Lung (tissue), 11 donors: ENCODE measurements at regions not wholly inside any gene's neighbourhood (a gene's known extent, or its start where the extent isn't known, plus 50 kb on each side); places are given as distances from the start of the nearest gene placed in this dataset.

Experiments used
- ATAC-seq: fragments of 200-7000 bp; cut with Tn5 transposase; one replicate; pipeline ENCODE4 v1.9.1; 2020; ENCODE audit warnings: moderate number of reproducible peaks; ENCODE audit not compliant: insufficient read depth, low FRiP score
- DNase-seq, 3 donors: peaks; one replicate each; pipeline ENCODE4 v3.0.0-alpha.2; 2013 to 2017
- H3K27ac ChIP-seq, 2 donors: one replicate each; pipeline ENCODE4 v1.5.1; 2013; ENCODE audit warnings: mild to moderate bottlenecking in 2 of 2, moderate library complexity in 2 of 2, control low read depth in 1 of 2, inconsistent platforms in 1 of 2, low read depth in 1 of 2, low read length in 1 of 2
- H3K27me3 ChIP-seq, 3 donors: one replicate each; pipeline ENCODE4 v1.5.1; 2013; ENCODE audit warnings: low read length in 2 of 3; ENCODE audit not compliant: control insufficient read depth in 3 of 3, insufficient read depth in 3 of 3
- H3K36me3 ChIP-seq, 4 donors: one replicate each; pipeline ENCODE4 v1.5.1; 2013; ENCODE audit warnings: low read length in 4 of 4, mild to moderate bottlenecking in 1 of 4, moderate library complexity in 1 of 4; ENCODE audit not compliant: control insufficient read depth in 4 of 4, insufficient read depth in 4 of 4
- H3K4me1 ChIP-seq, 5 donors: one replicate each; pipeline ENCODE4 v1.5.1; 2013; ENCODE audit warnings: low read length in 5 of 5, mild to moderate bottlenecking in 2 of 5, moderate library complexity in 1 of 5; ENCODE audit not compliant: control insufficient read depth in 5 of 5, insufficient read depth in 5 of 5
- H3K4me3 ChIP-seq: one replicate; pipeline ENCODE4 v1.5.1; 2013; ENCODE audit warnings: mild to moderate bottlenecking, control low read depth, moderate library complexity
- H3K9ac ChIP-seq, 2 donors: one replicate each; pipeline ENCODE4 v1.5.1; 2013; ENCODE audit warnings: low read length in 2 of 2, control low read depth in 1 of 2; ENCODE audit not compliant: insufficient read depth in 1 of 2
- H3K9me3 ChIP-seq, 4 donors: one replicate each; pipeline ENCODE4 v1.5.1; 2013; ENCODE audit warnings: low read length in 3 of 4, mild to moderate bottlenecking in 1 of 4, moderate library complexity in 1 of 4; ENCODE audit not compliant: control insufficient read depth in 4 of 4, insufficient read depth in 3 of 4
- CTCF ChIP-seq: IDR thresholded peaks from 2 replicates; pipeline ENCODE4 v1.5.1; 2012; ENCODE audit warnings: mild to moderate bottlenecking; ENCODE audit errors: control extremely low read depth, extremely low read depth
- WGBS, 2 donors: extraction: QIAGEN DNeasy Blood & Tissue Kit; methylation state at CpG; one replicate each; pipeline ENCODE4 v1.1.7; 2013; 5-methylcytosine and 5-hydroxymethylcytosine counted together
- donor health status: control.
- donor health status: control.
- donor health status: Bipolar disorder and iron deficiency.
- donor health status: healthy.
- donor health status: DM: yes; HTN: yes; CAD: no.

GRCh38 chr3:81279481-81280379, 481.7 kb downstream of the GBE1 start:
- ATAC-seq: no peak
- no peaks in the 10 kb centered on the region for H3K4me1 ChIP-seq
- 66 to 73% methylated on average over 4 of the region's 4 CpGs for WGBS, 2 donors
- H3K27ac ChIP-seq: no peak overlapping the region
- H3K36me3 ChIP-seq: no peaks in the 10 kb centered on the region
- no peak overlapping the region for H3K9ac ChIP-seq
- H3K9me3 ChIP-seq: no peaks in the 10 kb centered on the region
- DNase-seq: no peak
- no peak for TF ChIP-seq CTCF
- no peak overlapping the region for H3K4me3 ChIP-seq
- H3K27me3 ChIP-seq: no peaks in the 10 kb centered on the region

GRCh38 chr3:81277853-81278252, 483.6 kb downstream of the GBE1 start:
- ATAC-seq: no peak
- TF ChIP-seq CTCF: no peak

GRCh38 chr3:81274671-81275070, 486.8 kb downstream of the GBE1 start:
- H3K4me3 ChIP-seq: no peak overlapping the region
- DNase-seq (no peak), ATAC-seq (no peak)
- H3K9ac ChIP-seq: no peak overlapping the region
- H3K9me3 ChIP-seq: no peaks in the 10 kb centered on the region
- H3K36me3 ChIP-seq: no peaks in the 10 kb centered on the region
- no peaks in the 10 kb centered on the region for H3K27me3 ChIP-seq
- no peak for TF ChIP-seq CTCF
- H3K4me1 ChIP-seq: no peaks in the 10 kb centered on the region
- no peak overlapping the region for H3K27ac ChIP-seq
- whole genome bisulfite sequencing, 2 donors: 84% methylated on average over 2 of the region's 2 CpGs

More at GRCh38 chr3:81277853-81278252, 483.6 kb downstream of the GBE1 start:
- no peak for DNase-seq
- no peaks in the 10 kb centered on the region for H3K36me3 ChIP-seq
- no peak overlapping the region for H3K27ac ChIP-seq
- no peaks in the 10 kb centered on the region for H3K9me3 ChIP-seq
- H3K9ac ChIP-seq: no peak overlapping the region
- no peaks in the 10 kb centered on the region for H3K4me1 ChIP-seq
- no peak overlapping the region for H3K4me3 ChIP-seq
- H3K27me3 ChIP-seq: no peaks in the 10 kb centered on the region
